ENCODE measurements at regions not wholly inside any gene's neighbourhood (a gene's known extent, or its start where the extent isn't known, plus 50 kb on each side); places are given as distances from the start of the nearest gene placed in this dataset.
A peak's percentile ranks its signal among the peaks of the same experiment; 100 is the strongest.
"Not testable (repeated sequence)": the region's sequence is repeated elsewhere in the genome, so short reads cannot be mapped to it uniquely, and the experiment has no call there.

DNA sequence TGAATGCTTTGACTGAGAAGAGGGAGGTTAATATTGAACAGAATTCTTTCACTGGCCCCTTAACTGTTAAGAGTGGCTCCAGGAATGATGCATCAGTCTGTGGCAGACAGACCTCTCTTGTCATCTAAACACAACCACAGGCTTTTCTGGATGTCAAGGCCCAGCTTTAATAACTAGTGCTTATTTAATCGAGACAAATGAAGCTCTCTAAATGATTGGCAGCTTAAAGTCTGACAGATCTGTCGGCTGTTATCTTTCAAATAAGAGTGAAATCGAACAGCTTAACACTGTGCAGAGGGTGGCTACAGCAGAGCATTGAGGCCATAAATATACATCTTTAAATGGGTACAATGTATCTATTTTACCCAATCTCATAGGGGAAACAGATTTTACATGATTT, 500.8 kb upstream of the PABPC4L start:
- no peak for DNase-seq (ENCODE audit: low spot score)

DNA sequence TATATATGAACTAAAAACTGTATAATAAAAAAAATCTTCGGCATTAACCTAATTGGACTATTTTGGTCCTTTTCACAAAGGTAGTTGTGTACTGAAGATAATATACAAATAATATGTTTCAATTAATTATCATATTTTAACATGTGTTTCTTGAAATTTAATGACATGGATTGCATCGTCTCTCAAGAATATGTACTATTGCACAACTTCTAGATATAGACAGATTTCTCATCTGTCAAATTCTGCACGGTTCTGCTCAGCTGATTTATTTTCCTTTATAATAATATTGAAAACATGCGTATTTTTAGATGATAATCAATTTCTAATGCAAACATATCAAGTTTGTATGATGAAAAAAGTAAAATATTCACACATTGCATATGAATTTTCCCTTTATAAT, 498.7 kb upstream of the PABPC4L start:
- DNase-seq (ENCODE audit: low spot score) = no peak

DNA sequence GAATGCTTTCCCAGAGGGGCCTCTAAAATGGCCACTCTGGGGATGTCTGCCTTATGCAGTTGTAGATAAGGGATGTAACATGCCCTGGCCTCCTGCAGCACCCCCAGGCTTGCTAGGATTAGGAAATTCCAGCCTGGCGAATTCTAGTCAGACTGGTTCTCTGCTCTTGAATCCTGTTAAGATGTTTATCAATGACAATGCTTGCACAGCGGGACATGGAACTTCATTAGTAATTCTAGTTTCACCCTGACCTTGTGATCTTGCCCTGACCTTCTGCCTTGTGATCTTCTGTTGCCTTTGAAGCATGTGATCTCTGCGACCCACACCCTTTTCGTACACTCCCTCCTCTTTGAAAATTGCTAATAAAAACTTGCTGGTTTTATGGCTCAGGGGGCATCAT, 497.2 kb upstream of the PABPC4L start:
- DNase-seq (ENCODE audit: low spot score) = not testable (repeated sequence)

DNA sequence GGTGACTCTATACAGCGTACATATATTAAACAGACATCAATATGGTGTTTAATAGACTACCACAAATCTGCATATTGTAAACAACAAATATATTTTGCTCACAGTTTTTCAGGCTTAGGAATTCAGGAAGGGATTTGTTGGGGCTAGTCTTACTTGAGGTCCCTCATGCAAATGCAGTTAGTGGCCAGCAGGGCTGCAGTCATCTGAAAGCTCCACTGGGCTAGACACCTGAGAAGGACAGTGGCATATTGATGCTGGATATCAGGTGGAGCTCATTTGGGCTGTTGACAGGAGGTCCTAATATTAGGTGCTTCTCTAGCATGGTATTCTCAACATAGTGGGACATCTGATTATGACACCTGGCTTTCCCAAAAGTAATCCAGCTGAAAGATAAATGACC, 493.8 kb upstream of the PABPC4L start:
- no peak for DNase-seq (ENCODE audit: low spot score)

DNA sequence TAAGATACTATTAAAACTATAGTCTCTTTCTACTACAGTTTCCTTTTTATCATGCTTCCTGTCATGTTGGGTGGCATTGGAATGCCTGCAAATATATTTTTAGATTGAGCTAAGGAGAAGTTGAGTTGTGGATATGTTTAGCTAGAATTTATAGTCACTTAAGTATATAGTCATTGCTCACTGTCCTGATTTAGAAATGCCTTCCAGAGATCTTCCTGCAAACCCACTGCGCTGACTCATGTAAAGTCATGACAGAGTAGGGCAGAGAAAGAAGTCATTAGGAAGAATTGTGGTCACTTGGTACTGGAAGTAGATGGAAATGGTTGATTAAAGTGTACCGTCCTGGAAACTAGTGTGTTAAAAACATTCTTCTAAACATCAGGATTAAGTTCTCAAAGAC, 490.3 kb upstream of the PABPC4L start:
- no peak for DNase-seq (ENCODE audit: low spot score)

DNA sequence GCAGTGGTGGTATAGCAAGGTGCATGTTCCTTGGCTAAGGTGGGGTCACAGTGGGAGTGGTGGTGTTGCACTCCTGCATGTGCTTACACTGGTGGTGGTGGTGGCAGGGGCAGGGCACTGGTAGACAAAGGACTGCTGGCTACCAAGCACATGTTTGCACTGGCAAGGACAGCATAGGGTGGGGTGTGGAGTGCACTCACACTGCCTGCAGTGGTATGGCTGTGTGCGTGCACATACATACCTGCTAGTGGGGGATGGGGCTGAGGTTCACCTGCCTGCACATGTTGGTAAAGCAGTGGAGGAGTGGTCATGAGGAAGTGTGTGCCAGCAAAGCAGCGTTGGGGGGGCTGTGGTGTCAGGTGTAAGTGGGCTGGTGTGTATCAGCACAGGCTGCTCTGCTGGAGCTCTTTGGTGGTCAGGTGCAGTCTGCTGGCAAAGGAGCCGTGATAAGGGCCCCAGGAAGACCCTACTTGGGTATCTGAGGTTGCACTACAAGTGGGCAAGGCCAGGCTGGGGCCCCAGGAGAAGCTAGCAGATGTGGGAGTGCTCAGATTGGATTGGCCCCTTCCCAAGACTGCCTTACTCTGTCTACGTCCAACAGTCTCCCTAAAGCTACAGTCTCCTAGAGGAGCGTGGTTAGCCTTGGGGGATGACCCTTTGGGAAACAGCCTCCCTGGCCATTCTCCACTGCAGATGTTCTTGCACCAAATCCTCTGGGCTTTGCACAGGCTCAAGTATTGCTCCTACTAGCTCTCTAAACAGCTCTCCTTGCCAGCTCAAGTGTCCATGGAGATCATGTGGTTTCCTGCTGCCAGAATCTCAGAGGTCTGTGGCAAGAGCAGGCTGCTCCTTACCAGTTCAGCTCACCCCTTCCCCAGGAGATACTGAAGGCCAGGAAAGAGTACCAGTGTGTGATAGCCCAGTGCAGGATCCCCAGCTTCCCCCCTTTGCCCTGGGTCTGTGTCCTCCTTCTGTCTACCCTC, 486.3 kb upstream of the PABPC4L start:
- no peak for DNase-seq (ENCODE audit: low spot score)

DNA sequence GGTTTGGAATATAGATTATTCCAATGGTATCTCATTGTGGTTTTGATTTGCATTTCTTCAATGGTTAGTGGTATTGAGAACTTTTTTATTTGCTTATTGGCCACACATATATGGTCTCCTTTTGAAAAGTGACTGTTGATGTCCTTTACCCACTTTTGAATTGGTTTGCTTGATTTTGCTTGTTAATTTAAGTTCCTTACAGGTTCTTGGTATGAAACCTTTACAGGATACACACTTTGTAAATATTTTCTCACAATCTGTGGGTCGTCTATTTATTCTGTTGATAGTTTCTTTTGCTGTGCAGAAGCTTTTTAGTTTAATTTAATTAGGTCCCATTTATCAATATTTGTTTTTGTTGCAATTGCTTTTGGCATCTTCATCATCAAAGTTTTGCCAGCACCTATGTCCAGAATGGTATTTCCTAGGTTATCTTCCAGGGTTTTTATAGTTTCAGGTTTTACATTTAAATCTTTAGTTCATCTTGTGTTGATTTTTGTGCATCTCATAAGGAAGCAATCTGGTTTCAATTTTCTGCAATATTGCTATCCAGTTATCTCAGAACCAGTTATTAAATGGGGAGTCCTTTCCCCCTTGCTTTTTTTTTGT, 475.7 kb upstream of the PABPC4L start:
- DNase-seq (ENCODE audit: low spot score) = no peak

DNA sequence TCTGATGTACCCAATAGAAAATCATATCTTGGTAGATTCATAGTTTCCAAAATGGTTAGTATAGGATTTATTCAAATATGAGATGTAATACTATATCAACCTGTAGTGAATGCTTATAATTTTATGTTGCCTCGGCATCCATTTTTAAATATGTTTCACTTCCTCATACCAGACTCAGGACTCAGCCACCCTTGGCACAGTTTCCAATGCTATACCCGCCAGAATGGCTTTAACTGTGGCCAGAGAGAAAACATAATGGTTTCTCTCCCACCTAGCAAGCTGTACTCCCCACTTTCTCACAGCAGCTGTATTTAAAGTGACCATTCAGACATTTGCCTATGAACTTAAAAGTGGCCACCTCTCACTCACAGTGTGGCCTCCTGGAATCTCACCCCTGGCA, 466.6 kb upstream of the PABPC4L start:
- DNase-seq (ENCODE audit: low spot score) = no peak

DNA sequence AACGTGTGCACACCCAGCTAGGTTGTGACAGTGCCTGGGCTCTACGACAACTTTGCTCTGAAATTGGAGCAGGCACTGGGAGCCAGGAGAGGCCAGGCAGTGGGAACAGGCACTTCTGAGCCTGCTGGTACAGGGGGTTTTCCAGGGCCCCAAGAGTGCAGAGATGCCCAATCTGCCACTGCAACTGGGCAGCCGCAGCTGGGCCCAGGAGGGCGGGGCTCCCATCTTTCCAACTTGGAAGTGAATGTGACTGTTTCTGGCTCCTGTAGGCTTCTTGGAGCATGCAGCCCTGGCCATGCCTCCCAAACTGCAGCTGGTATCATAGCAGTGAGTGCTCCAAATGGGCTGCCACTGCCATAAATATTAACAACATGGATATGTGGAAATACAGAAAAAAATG, 465.1 kb upstream of the PABPC4L start:
- no peak for DNase-seq (ENCODE audit: low spot score)

DNA sequence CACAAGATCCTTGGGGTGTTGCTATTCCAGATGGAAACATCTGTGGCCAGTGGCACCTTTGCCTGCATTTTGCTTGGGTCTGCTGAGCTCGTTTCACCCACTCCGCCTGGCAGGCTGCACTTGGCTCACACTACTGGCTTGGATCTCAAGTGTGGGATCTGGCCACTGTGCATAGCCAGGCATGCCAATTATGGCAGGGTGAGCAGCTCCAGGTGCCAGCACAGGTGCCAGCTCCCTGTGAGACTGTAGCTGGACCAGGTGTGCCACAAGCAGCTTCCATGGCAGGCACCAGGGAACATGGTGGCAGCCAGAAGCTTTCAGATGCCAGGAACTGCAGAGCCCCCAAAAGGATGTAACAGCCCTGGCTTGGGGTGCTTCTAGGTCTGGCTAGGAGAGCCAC, 463.8 kb upstream of the PABPC4L start:
- DNase-seq (ENCODE audit: low spot score) = no peak

DNA sequence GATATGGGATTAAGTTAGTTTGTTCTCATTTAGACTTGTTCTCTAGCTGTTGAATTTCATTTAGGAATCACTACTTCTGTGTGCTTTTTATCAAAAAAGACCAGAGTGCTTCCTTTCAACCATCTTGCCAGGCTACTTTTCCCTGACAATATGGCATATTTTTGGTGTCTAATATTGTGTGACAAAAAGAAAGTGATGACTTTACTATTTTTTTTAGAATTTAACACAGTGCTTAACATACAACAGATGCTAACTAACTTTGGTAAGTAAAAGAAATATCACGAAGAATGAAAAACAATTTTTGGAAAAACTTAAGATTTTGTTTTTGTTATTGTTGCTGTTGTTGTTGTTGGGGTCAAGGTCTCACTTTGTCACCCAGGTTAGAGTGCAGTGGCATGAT, 462.2 kb upstream of the PABPC4L start:
- DNase-seq (ENCODE audit: low spot score) = no peak

DNA sequence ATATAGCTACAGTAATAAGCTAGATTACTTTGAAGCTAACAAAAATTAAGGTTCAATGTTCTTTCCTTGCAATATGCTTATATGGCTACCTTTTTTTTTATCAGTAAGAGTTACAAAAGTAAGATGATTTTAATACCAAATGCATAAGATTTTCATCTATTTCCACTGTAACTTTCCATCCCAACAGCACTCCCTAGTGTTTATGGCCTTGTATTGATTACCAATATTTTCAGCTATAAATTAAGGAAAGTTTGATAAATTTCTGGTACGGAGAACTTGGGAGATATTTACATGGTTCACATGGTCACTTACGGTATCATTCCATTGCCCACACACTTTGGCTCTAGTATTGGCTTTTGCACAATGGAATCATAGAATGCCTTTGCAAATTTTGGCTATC, 448.9 kb upstream of the PABPC4L start:
- no peak for DNase-seq (ENCODE audit: low spot score)

DNA sequence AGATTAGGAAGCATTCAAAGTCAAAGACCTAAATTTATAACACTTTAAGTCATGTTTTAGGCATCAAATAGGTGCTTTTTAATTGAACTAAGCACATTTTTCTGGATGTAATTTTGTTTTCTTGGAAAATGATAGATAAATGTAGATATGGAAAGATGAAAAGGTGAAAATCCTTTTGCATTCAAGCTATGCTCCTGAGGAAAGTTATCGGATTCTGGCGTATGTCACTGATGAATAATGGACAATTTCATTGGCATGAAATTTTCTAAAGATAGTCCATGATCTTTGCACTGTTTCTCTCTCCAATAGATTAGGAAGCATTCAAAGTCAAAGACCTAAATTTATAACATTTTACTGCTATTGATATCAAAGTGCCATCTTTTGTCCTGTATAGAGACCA, 444.2 kb upstream of the PABPC4L start:
- DNase-seq (ENCODE audit: low spot score) = no peak

DNA sequence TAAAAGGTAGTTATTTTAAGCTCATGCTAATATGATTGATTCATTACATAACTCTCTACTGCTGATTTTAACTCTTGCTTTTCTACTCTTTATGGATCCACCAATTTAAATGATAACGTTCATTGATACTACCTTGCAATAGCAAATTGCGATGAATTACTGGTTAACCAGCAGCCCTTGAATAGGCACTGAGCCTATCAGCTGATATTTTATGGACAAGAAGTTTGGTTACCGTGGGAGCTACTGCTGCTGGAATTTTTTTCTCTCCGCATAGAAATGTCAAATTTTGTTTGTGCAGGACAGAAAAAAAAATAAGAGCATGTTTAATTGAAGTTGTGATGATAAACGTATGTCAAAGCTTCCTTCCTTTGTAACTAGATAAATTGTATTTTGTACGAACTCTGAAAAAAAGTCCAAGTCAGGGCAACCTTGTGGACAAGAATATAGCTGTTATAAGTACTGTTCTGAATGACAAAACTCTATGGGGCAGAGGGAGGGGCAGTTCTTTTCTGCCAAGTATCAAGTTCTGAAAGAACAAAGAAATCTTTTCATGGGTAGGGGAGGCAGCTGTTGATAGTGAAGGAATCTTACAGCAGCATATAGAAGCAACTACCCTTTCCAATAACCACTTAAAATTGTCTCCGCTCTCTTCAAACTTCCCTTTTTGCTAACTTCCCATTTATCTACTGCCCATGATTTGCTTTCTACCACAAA, 434.9 kb upstream of the PABPC4L start:
- no peak for DNase-seq (ENCODE audit: low spot score)

DNA sequence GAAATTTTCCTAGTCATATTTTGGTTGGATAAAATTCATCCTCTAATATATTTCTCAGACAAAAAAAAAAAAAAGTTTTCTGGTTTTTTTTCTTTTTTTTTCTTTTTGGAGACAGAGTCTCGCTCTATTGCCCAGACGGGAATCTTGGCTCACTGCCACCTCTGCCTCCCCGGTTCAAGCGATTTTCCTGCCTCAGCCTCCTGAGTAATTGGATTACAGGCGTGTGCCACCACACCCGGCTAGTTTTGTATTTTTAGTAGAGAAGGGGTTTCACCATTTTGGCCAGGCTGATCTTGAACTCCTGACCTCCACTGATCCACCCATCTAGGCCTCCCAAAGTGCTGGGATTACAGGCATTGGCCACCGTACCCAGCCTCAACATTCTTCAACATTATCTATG, 432.7 kb upstream of the PABPC4L start:
- DNase-seq (ENCODE audit: low spot score) = no peak

DNA sequence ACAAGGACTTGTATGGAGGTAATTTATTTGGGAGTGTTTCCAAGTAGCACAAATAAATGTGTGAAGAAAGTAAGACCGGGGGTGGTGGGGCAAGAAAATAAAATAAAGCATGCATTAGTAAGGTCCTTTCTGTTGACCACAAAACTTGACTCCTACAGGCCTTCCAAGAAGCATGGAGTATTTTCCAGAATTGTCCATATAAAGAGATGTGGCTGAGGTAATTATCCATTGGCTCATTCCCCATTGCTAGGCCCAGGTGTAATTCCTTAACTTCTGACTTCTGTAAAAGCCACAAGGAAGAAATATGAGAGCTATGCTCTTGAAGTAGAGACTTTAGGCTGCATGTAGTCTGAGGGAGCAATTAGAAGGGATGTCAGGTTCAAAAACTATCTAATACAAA, 430.5 kb upstream of the PABPC4L start:
- no peak for DNase-seq (ENCODE audit: low spot score)

DNA sequence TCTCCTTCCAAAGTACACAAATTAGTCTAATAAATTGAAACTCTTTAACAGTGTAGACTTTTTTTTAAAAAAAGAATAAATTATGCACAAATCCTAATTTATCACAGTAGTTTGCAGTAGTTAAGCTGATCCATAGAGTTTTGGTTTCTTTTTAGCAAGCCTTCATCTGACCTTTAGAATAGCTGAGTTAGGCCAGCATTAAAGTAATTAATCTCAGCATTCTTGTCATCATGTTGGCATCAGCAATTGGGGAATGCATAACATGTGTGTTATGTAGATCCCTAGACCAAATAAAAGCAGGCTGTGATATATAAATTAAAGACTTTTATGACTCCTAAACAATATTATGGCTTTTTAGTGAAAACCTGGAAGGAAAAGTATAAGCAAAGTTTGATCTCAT, 426.5 kb upstream of the PABPC4L start:
- no peak for DNase-seq (ENCODE audit: low spot score)

DNA sequence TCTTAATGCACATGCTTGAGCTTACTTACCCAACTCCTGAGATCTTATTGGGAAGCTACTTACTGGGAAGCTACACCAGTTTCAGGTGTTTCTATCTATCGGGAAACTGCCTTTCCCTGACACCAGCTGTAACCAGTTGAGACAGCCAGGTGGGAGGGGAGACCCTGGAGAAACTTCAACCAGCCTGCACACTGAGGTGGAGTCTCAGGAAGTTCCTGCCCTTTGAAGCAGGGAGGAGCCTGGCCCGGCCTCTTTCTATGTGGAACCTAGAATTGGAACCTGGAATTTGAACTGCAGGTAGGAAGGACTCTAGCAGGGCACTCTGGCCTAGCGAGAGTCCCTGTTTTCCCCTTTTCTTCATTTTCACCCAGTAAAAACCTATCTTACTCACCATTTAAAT, 425.8 kb upstream of the PABPC4L start:
- DNase-seq (ENCODE audit: low spot score) = no peak

DNA sequence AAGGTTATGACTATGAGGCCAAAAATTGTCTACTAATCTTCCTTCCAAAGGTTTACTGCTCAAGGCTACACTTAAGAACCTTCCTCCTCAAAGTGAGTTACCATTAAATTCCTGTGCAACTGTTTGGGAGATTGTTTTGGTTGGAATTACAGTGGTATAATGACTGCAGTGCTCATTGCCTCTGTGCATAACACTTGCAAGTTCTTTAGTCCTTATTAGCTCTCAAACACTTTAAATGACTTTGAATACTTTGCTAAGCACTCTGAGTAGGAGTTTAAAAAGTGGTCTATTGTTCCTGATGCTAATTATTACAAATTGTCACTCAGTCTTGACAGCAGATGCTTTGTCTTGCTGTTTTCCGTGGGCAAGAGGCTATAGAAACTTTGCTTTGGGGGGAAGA, 422.8 kb upstream of the PABPC4L start:
- peak; percentile 14 for DNase-seq (ENCODE audit: low spot score)

DNA sequence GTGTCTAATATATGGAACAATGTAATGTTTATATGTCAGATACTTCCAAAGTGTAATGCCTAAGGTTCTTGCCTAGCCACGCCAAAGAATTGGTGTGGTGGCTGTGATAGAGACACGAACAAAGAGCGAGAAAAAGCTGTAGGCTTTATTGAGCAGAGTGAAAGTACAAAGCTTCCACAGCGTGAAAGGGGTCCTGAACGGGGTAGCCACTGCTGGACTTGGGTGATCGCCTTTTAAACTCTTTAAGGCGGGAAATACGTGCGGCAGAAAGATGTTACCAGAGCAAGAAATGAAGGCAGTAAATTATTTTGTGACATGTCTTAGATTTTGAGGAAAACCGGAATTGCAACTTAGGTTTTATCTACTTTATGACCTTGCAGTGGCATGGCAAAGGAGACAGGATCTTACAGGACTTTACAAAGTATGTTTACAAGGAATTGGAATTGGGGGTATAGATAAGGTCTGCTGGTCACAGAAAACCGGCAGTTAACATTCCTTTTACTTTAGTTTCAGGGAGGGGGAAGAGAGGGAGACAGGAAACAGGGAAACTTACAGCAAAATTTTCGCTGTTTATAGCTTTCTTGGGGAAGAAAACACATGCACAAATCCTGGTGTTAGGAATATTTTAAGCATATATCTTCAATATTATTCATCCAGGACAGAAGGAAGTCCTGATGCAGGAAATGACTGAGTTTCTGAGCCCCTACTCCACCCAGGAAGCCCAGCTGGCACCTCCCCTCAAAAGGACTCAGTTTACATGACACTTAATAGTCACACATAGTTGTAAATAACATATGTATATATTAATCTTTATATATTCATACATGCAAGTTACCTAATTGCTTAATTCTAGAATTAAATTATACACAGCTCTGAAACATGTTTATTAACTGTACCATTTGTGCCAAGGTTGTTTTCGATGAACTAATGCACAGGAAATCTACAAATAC, 421.3 kb upstream of the PABPC4L start:
- not testable (repeated sequence) for DNase-seq (ENCODE audit: low spot score)

DNA sequence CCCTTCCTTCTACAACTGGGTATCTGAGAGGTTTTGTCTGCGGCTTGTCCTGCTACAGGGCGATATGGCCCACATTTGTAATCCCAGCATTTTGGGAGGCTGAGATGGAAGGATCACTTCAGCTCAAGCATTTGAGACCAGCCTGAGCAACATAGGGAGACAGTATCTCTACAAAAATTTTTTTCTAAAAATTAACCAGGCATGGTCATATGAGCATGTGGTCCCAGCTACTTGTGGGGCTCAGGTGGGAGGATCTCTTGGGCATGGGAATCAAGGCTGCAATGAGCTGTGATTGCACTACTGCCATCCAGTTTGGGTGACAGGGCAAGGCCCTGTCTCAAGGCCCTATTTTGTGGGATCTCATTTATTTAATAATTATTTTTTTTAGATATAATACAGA, 420.6 kb upstream of the PABPC4L start:
- DNase-seq (ENCODE audit: low spot score) = no peak

DNA sequence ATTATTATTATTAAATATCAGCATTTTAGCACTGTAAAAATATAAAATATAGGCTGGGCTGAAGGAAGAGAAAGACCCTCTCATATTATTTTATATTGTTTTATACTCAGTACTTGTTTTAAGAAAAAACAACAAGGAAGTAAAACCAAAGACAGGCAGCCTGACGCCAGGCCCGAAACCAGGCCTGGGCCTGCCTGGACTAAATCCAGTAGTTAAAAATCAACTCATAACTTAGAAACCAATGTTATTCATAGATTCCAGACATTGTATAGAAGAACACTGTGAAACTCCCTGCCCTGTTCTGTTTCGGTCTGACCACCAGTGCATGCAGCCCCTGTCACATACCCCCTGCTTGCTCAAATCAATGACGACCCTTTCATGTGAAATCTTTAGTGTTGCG, 420.1 kb upstream of the PABPC4L start:
- not testable (repeated sequence) for DNase-seq (ENCODE audit: low spot score)

All from iPS-NIHi11 (cell line).